MM.1S (cell line): ENCODE measurements at regions not wholly inside any gene's neighbourhood (a gene's known extent, or its start where the extent isn't known, plus 50 kb on each side); places are given as distances from the start of the nearest gene placed in this dataset.

Experiments used
- DNase-seq: peaks from one replicate; pipeline ENCODE4 v3.0.0-alpha.2; 2015
- H2AFZ ChIP-seq: fragments of 300-600 bp; sonication (generic); 2 replicates; pipeline ENCODE4 v1.6.0; 2016; ENCODE audit warnings: antibody characterized with exemption, low read length
- H3F3A ChIP-seq: fragments of 300-600 bp; sonication (generic); 2 replicates; pipeline ENCODE4 v1.6.1; 2016; ENCODE audit warnings: mild to moderate bottlenecking, antibody characterized with exemption, low read length, moderate library complexity, mixed read lengths; ENCODE audit not compliant: insufficient read depth
- H3K27ac ChIP-seq: fragments of 300-600 bp; sonication (generic); 2 replicates; pipeline ENCODE4 v1.5.1; 2016; ENCODE audit warnings: mild to moderate bottlenecking, low read length
- H3K27me3 ChIP-seq: fragments of 300-600 bp; sonication (generic); replicated peaks from 2 replicates; pipeline ENCODE4 v1.6.0; 2016; ENCODE audit warnings: low read length; ENCODE audit not compliant: insufficient read depth
- H3K36me3 ChIP-seq: fragments of 300-600 bp; sonication (generic); replicated peaks from 2 replicates; pipeline ENCODE4 v1.6.1; 2016; ENCODE audit warnings: mild to moderate bottlenecking, low read length, mixed read lengths; ENCODE audit not compliant: insufficient read depth
- H3K4me1 ChIP-seq: fragments of 300-600 bp; sonication (generic); 2 replicates; pipeline ENCODE4 v1.6.1; 2016; ENCODE audit warnings: low read length, mixed read lengths
- H3K4me2 ChIP-seq: fragments of 300-600 bp; sonication (generic); 2 replicates; pipeline ENCODE4 v1.6.0; 2016; ENCODE audit warnings: low read depth, low read length
- H3K4me3 ChIP-seq: fragments of 300-600 bp; sonication (generic); 2 replicates; pipeline ENCODE4 v1.5.1; 2016; ENCODE audit warnings: low read length, mixed read lengths
- H3K79me2 ChIP-seq: fragments of 300-600 bp; sonication (generic); 2 replicates; pipeline ENCODE4 v1.6.1; 2016; ENCODE audit warnings: mixed run types, low read length, mixed read lengths
- H3K9ac ChIP-seq: fragments of 300-600 bp; sonication (generic); 2 replicates; pipeline ENCODE4 v1.6.1; 2016; ENCODE audit warnings: low read length, mixed read lengths
- H3K9me2 ChIP-seq: fragments of 300-600 bp; sonication (generic); replicated peaks from 2 replicates; pipeline ENCODE4 v1.6.1; 2016; ENCODE audit warnings: mild to moderate bottlenecking, low read length, mixed read lengths; ENCODE audit not compliant: insufficient read depth
- H3K9me3 ChIP-seq: fragments of 300-600 bp; sonication (generic); replicated peaks from 2 replicates; pipeline ENCODE4 v1.6.1; 2016; ENCODE audit warnings: mild to moderate bottlenecking, low read length, mixed read lengths; ENCODE audit not compliant: insufficient read depth
- H4K20me1 ChIP-seq: fragments of 300-600 bp; sonication (generic); 2 replicates; pipeline ENCODE4 v1.6.1; 2016; ENCODE audit warnings: mild to moderate bottlenecking, low read length, moderate library complexity, mixed read lengths; ENCODE audit not compliant: insufficient read depth
- EZH2 ChIP-seq: fragments of 300-600 bp; sonication (generic); optimal IDR thresholded peaks from 2 replicates; pipeline ENCODE3; 2017; ENCODE audit warnings: low read depth, mild to moderate bottlenecking, antibody characterized with exemption, low read length, mixed read lengths
- EZH2phosphoT487 ChIP-seq: fragments of 300-600 bp; sonication (generic); IDR thresholded peaks from 2 replicates; pipeline ENCODE4 v1.6.1; 2018; ENCODE audit warnings: antibody characterized with exemption, low read length
- TF ChIP-seq, protein P1 (sequence below): fragments of 300-600 bp; sonication (generic); IDR thresholded peaks from 2 replicates; pipeline ENCODE4 v1.5.1; 2016; ENCODE audit warnings: antibody characterized with exemption, low read length, mixed read lengths

DNA sequence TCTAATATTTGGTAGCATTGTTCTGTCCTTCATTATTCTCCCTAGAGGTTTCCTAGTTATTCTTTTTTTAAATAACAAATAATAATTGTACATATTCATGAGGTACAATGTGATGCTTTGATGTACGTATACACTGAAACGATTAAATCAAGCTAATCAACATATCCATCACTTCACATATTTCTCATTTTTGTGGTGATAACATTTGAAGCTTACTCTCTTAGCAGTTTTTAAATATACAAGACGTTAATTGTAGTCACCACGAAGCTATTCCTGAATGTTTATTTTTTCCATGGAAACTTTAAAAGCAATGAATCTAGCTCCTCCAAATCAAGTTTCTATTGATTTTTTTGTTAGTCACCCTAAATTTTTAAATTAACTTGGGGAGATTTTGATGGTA, 81.1 kb upstream of the PRNP start:
- H3K9me3 ChIP-seq, result no peaks in the 10 kb centered on the region
- peaks cover 4% of the 10 kb centered on the region; the same call in 1 of the 2 replicates for H3K27me3 ChIP-seq
- H3K9me2 ChIP-seq, result no peaks in the 10 kb centered on the region
- no peak overlapping the region for H3K4me2 ChIP-seq
- H2AFZ ChIP-seq, result no peak overlapping the region
- no peak for DNase-seq
- TF ChIP-seq EZH2phosphoT487, result no peak
- TF ChIP-seq EZH2, result no peak
- TF ChIP-seq, protein P1, sequence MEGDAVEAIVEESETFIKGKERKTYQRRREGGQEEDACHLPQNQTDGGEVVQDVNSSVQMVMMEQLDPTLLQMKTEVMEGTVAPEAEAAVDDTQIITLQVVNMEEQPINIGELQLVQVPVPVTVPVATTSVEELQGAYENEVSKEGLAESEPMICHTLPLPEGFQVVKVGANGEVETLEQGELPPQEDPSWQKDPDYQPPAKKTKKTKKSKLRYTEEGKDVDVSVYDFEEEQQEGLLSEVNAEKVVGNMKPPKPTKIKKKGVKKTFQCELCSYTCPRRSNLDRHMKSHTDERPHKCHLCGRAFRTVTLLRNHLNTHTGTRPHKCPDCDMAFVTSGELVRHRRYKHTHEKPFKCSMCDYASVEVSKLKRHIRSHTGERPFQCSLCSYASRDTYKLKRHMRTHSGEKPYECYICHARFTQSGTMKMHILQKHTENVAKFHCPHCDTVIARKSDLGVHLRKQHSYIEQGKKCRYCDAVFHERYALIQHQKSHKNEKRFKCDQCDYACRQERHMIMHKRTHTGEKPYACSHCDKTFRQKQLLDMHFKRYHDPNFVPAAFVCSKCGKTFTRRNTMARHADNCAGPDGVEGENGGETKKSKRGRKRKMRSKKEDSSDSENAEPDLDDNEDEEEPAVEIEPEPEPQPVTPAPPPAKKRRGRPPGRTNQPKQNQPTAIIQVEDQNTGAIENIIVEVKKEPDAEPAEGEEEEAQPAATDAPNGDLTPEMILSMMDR, result no peak
- no peak overlapping the region for H3K27ac ChIP-seq
- no peak overlapping the region for H3K4me3 ChIP-seq
- H4K20me1 ChIP-seq, result no peaks in the 10 kb centered on the region
- no peaks in the 10 kb centered on the region for H3K36me3 ChIP-seq
- no peaks in the 10 kb centered on the region for H3F3A ChIP-seq
- H3K79me2 ChIP-seq, result no peaks in the 10 kb centered on the region
- H3K4me1 ChIP-seq, result peaks cover 11% of the 10 kb centered on the region
- no peak overlapping the region for H3K9ac ChIP-seq

DNA sequence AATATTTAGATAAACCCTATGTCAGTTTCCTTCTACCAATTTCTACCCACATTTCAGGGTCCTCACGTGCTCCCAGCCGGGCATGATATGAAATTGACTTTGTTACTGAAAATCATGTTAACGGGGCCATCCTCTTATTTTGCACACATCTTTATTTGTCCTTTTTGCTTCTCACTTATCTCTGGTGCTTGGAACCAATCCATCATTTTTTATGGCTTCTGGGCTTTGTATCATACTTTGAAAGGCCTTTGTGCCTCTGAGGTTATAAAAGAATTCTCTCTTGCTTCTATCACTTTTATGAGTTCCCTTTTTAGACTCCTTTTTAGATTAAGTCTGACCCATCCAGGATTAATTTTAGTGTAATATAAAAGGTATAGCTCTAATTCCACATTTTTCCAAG, 81.7 kb upstream of the PRNP start:
- H4K20me1 ChIP-seq, result no peaks in the 10 kb centered on the region
- H3K36me3 ChIP-seq, result no peaks in the 10 kb centered on the region
- no peak overlapping the region for H2AFZ ChIP-seq
- H3K9ac ChIP-seq, result no peak overlapping the region
- H3K27ac ChIP-seq, result no peak overlapping the region
- H3K9me2 ChIP-seq, result no peaks in the 10 kb centered on the region
- no peak for DNase-seq
- H3F3A ChIP-seq, result no peaks in the 10 kb centered on the region
- H3K9me3 ChIP-seq, result no peaks in the 10 kb centered on the region
- no peaks in the 10 kb centered on the region for H3K79me2 ChIP-seq
- H3K27me3 ChIP-seq, result peaks cover 4% of the 10 kb centered on the region; the same call in 1 of the 2 replicates
- no peak overlapping the region for H3K4me3 ChIP-seq
- peaks cover 11% of the 10 kb centered on the region for H3K4me1 ChIP-seq
- TF ChIP-seq EZH2, result no peak
- TF ChIP-seq, protein P1, result no peak
- no peak for TF ChIP-seq EZH2phosphoT487
- no peak overlapping the region for H3K4me2 ChIP-seq

DNA sequence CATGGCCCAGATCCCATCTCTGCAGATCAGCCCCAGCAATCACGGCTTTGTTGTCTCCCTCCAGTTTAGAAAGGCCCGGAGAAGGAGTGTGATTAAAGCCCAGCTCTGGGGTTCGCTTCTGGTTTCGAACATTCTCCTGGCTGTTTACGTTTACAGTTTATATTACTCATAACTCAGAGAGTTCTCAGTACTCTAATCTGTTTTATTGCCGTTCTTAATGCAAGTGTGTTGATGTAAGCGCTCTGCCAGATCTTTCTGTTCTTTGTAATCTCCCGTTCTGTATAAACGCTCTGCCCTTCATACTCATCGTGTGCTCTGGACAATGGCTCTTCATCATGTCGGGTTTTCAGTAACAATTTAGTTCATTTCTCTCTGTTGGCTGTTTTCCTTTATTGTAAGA, 82.5 kb upstream of the PRNP start:
- peaks cover 11% of the 10 kb centered on the region for H3K4me1 ChIP-seq
- peaks cover 4% of the 10 kb centered on the region; the same call in 1 of the 2 replicates for H3K27me3 ChIP-seq
- no peaks in the 10 kb centered on the region for H3K9me3 ChIP-seq
- H3K9me2 ChIP-seq, result no peaks in the 10 kb centered on the region
- no peaks in the 10 kb centered on the region for H3F3A ChIP-seq
- no peak overlapping the region for H3K9ac ChIP-seq
- no peak overlapping the region for H3K4me3 ChIP-seq
- DNase-seq, result no peak
- H3K27ac ChIP-seq, result no peak overlapping the region
- H3K36me3 ChIP-seq, result no peaks in the 10 kb centered on the region
- H3K4me2 ChIP-seq, result no peak overlapping the region
- TF ChIP-seq EZH2 (no peak), EZH2phosphoT487 (no peak)
- TF ChIP-seq, protein P1, result no peak
- no peaks in the 10 kb centered on the region for H3K79me2 ChIP-seq
- H2AFZ ChIP-seq, result no peak overlapping the region
- H4K20me1 ChIP-seq, result no peaks in the 10 kb centered on the region
